ENCODE measurements at regions not wholly inside any gene's neighbourhood (a gene's known extent, or its start where the extent isn't known, plus 50 kb on each side); places are given as distances from the start of the nearest gene placed in this dataset.

GRCh38 chr2:90069290-90069894 lies 1377.9 kb downstream of the RPIA start:
- TF ChIP-seq CTCF (conservative IDR thresholded peaks at IDR 0.05; ENCODE audit: low read length): peak; percentile 68
- TF ChIP-seq EZH2phosphoT487 (IDR thresholded peaks at IDR 0.05; ENCODE audit: borderline replicate concordance): no peak
